Smooth muscle cell (in vitro differentiated cells): ENCODE measurements at regions not wholly inside any gene's neighbourhood (a gene's known extent, or its start where the extent isn't known, plus 50 kb on each side); places are given as distances from the start of the nearest gene placed in this dataset.
"Not testable (repeated sequence)": the region's sequence is repeated elsewhere in the genome, so short reads cannot be mapped to it uniquely, and the experiment has no call there.

Experiments
- DNase-seq: peaks from one replicate; lab custom pipeline; 2025; ENCODE audit not compliant: unreplicated experiment; lab: John Stamatoyannopoulos, UW
- H2AFZ ChIP-seq: fragments of 200-600 bp; sonication (generic); 2 replicates; pipeline ENCODE4 v1.6.0; 2016; ENCODE audit warnings: antibody characterized with exemption, low read depth, mild to moderate bottlenecking
- H3F3A ChIP-seq: fragments of 200-600 bp; sonication (generic); 2 replicates; pipeline ENCODE4 v1.6.0; 2017; ENCODE audit warnings: antibody characterized with exemption, low read depth
- H3K27ac ChIP-seq: fragments of 200-600 bp; sonication (generic); 2 replicates; pipeline ENCODE4 v1.5.1; 2016; ENCODE audit warnings: low read depth, mild to moderate bottlenecking
- H3K27me3 ChIP-seq: fragments of 200-600 bp; sonication (generic); 2 replicates; pipeline ENCODE4 v1.6.1; 2016; ENCODE audit warnings: low read depth, mild to moderate bottlenecking
- H3K36me3 ChIP-seq: fragments of 200-600 bp; sonication (generic); 2 replicates; pipeline ENCODE4 v1.5.1; 2016; ENCODE audit warnings: low read depth
- H3K4me1 ChIP-seq: fragments of 200-600 bp; sonication (generic); 2 replicates; pipeline ENCODE4 v1.5.1; 2016; ENCODE audit warnings: low read depth
- H3K4me2 ChIP-seq: fragments of 200-600 bp; sonication (generic); 2 replicates; pipeline ENCODE4 v1.6.0; 2016; ENCODE audit warnings: mild to moderate bottlenecking
- H3K4me3 ChIP-seq: fragments of 200-600 bp; sonication (generic); 2 replicates; pipeline ENCODE4 v1.5.1; 2016; ENCODE audit warnings: mild to moderate bottlenecking
- H3K79me2 ChIP-seq: fragments of 200-600 bp; sonication (generic); 2 replicates; pipeline ENCODE4 v1.6.0; 2016; ENCODE audit warnings: low read depth, mild to moderate bottlenecking
- H3K9ac ChIP-seq: fragments of 200-600 bp; sonication (generic); 2 replicates; pipeline ENCODE4 v1.6.0; 2016; ENCODE audit warnings: low read depth
- H3K9me3 ChIP-seq: fragments of 200-600 bp; sonication (generic); replicated peaks from 2 replicates; pipeline ENCODE4 v1.5.1; 2016; ENCODE audit warnings: low read depth
- H4K20me1 ChIP-seq: fragments of 200-600 bp; sonication (generic); 2 replicates; pipeline ENCODE4 v1.6.0; 2016; ENCODE audit warnings: low read depth
- WGBS: methylation state at CpG from one replicate; pipeline ENCODE4 v1.1.7; 2016; ENCODE audit warnings: low lambda C conversion rate; 5-methylcytosine and 5-hydroxymethylcytosine counted together
- TF ChIP-seq, protein P1 (sequence below): fragments of 200-600 bp; sonication (generic); IDR thresholded peaks from 2 replicates; pipeline ENCODE4 v1.5.1; 2017; ENCODE audit warnings: borderline replicate concordance, mild to moderate bottlenecking, antibody characterized with exemption; ENCODE audit not compliant: insufficient read depth, poor library complexity, severe bottlenecking

DNA sequence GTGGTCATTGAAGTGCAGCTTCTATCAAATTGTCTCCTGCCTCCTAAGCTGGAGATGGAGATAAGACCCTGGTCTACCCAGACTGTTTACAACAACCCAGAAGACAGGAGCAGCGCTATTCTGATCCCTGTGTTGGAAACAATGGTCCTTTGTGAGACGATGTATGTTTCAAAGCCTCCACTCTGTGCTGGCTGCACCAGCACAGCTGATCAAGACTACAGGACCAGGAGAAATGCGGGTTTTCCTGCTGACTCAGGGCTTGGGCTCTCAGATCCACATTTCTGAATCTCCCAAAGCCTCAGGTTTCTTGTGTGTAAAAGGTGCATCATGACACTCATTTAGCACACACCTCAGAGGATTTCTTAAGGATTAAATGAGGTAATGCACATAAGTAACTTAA, 92.0 kb downstream of the POU3F3 start:
- Histone ChIP-seq H3K4me3 (no peak overlapping the region), H3K4me2 (no peak overlapping the region), H3K27me3 (peaks cover 7% of the 10 kb centered on the region), H3K9me3 (no peaks in the 10 kb centered on the region), H2AFZ (no peak overlapping the region), H3K36me3 (no peaks in the 10 kb centered on the region), H3K9ac (no peak overlapping the region), H4K20me1 (no peaks in the 10 kb centered on the region), H3K27ac (no peak overlapping the region), H3F3A (no peaks in the 10 kb centered on the region), H3K4me1 (peaks cover 8% of the 10 kb centered on the region), H3K79me2 (no peaks in the 10 kb centered on the region)
- TF ChIP-seq, protein P1, sequence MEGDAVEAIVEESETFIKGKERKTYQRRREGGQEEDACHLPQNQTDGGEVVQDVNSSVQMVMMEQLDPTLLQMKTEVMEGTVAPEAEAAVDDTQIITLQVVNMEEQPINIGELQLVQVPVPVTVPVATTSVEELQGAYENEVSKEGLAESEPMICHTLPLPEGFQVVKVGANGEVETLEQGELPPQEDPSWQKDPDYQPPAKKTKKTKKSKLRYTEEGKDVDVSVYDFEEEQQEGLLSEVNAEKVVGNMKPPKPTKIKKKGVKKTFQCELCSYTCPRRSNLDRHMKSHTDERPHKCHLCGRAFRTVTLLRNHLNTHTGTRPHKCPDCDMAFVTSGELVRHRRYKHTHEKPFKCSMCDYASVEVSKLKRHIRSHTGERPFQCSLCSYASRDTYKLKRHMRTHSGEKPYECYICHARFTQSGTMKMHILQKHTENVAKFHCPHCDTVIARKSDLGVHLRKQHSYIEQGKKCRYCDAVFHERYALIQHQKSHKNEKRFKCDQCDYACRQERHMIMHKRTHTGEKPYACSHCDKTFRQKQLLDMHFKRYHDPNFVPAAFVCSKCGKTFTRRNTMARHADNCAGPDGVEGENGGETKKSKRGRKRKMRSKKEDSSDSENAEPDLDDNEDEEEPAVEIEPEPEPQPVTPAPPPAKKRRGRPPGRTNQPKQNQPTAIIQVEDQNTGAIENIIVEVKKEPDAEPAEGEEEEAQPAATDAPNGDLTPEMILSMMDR = no peak
- DNase-seq = no peak
- 65% methylated on average over 3 of the region's 3 CpGs for WGBS

DNA sequence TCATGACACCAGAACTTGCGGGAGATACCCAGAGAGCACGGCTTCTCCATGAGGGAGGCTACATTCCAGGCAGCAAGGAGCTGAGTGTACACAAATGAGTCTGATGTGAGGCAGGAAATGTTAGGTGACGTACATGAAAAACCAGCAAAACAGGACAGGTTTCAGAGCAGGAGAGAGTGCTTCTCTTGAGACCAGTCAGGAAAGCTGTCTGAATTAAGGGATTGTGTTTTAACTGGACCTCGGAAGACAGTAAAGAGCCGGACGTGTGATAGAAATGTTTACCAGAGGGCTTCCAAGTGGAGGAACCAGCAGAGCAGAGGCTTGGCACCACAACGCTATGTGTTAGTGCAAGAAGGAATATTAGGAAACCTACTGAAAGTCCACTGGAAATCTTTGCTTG, 90.4 kb upstream of the MRPS9 start:
- H3K27me3 ChIP-seq, H3K9me3 ChIP-seq, H3K4me3 ChIP-seq, H3K4me2 ChIP-seq, H4K20me1 ChIP-seq, H3K9ac ChIP-seq, DNase-seq, H3K79me2 ChIP-seq, H3F3A ChIP-seq, H2AFZ ChIP-seq, H3K4me1 ChIP-seq, H3K36me3 ChIP-seq: not testable (repeated sequence)
- peak overlapping the region; percentile 53 for H3K27ac ChIP-seq
- 75% methylated on average over 7 of the region's 7 CpGs for WGBS

DNA sequence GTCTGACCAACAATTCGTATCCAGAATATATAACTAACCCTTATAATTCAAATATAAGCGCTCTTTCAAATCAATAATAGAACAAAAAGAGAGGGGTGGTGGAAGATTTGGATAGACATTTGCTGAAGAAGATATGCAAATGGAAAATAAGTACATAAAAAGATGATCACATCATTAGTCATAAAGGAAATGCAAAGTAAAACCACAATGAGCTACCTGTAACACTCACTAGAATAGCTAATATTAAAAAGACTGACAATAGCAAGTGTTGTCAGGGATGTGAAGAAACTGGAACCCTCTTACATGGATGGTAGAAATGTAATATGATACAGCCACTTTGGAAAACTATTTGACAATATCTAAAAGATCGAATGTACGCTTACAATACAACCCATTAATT, 84.9 kb upstream of the MRPS9 start:
- Histone ChIP-seq H3K36me3 (no peaks in the 10 kb centered on the region), H3K27ac (no peak overlapping the region), H3K27me3 (peaks cover 7% of the 10 kb centered on the region), H3K9ac (no peak overlapping the region), H3K79me2 (no peaks in the 10 kb centered on the region), H3F3A (no peaks in the 10 kb centered on the region), H3K9me3 (no peaks in the 10 kb centered on the region), H2AFZ (no peak overlapping the region), H3K4me1 (peaks cover 4% of the 10 kb centered on the region), H3K4me3 (no peak overlapping the region), H4K20me1 (no peaks in the 10 kb centered on the region), H3K4me2 (no peak overlapping the region)
- TF ChIP-seq, protein P1 = no peak
- no peak for DNase-seq
- WGBS = 93% methylated on average over 4 of the region's 4 CpGs

- H2AFZ ChIP-seq = no peak overlapping the region
- TF ChIP-seq, protein P1 = no peak
- H3K4me1 ChIP-seq = no peaks in the 10 kb centered on the region
- H3K9me3 ChIP-seq = peaks cover 4% of the 10 kb centered on the region
- H3K27me3 ChIP-seq = no peaks in the 10 kb centered on the region
- H4K20me1 ChIP-seq = no peaks in the 10 kb centered on the region
- no peak overlapping the region for H3K27ac ChIP-seq
- no peaks in the 10 kb centered on the region for H3K36me3 ChIP-seq
- H3F3A ChIP-seq = no peaks in the 10 kb centered on the region
- no peaks in the 10 kb centered on the region for H3K79me2 ChIP-seq
- no peak overlapping the region for H3K4me3 ChIP-seq
- DNase-seq = no peak
- H3K4me2 ChIP-seq = no peak overlapping the region
- no peak overlapping the region for H3K9ac ChIP-seq
Measured at GRCh38 chr2:104965900-104966299, 72.0 kb upstream of the MRPS9 start.
